ENCODE measurements at regions not wholly inside any gene's neighbourhood (a gene's known extent, or its start where the extent isn't known, plus 50 kb on each side); places are given as distances from the start of the nearest gene placed in this dataset.

DNA sequence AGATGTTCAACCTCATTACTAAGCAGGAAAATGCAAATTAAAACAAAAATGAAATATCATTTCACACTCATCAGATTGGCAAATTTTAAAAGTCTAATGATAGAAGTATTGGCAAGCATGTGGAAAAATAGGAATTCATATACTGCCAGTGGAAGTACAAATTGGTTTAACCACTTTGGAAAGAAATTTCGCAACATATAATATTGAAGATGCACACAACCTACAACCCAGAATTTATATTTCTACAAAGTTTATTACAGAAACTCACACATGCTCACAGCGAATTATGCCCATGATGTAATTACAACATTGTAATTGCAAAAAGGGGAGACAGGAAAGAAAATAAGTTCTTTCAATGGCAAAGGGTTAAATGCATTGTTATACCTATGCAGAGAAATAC lies 324.1 kb downstream of the IGSF11 start:
- no peaks in the 10 kb centered on the region for H3K4me1 Mint-ChIP-seq
- no peaks in the 10 kb centered on the region for H3K36me3 Mint-ChIP-seq
- no peak for ATAC-seq
- no peaks in the 10 kb centered on the region for H3K27me3 Mint-ChIP-seq
- no peaks in the 10 kb centered on the region for H3K9me3 Mint-ChIP-seq
- H3K27ac Mint-ChIP-seq, result no peak overlapping the region
- no peak overlapping the region for H3K4me3 Mint-ChIP-seq

DNA sequence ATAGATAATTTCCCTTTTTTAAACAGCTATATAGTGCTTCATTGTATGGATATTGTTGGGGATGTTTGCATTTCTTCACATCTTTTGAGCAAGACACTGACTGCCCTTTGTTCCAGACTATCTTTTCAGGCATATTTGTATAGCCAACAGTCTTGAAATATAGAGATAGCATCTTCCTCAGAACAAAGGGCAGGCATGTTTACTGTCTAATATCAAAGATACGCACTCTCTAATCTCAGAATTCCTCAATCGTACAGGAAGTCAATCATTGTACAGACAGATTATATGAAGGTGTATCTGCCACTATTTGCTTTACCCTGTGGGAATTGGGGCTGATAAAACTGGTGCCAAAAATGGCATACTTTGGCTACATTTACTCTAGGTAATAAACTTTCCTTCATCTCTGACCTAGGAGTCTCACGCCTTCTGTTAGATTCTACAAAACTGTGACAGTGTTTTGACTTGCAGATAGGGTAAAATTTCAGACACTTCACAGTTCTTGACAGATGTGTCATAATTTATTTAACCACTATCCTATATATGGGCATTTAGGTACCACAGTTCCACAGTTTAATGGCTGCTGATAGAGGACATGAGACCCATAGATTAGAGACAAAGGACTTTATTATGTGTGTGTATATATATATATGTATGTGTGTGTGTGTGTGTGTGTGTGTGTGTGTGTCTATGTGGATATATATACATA lies 321.0 kb downstream of the IGSF11 start:
- no peak overlapping the region for H3K4me3 Mint-ChIP-seq
- H3K27ac Mint-ChIP-seq, result no peak overlapping the region
- H3K9me3 Mint-ChIP-seq, result no peaks in the 10 kb centered on the region

DNA sequence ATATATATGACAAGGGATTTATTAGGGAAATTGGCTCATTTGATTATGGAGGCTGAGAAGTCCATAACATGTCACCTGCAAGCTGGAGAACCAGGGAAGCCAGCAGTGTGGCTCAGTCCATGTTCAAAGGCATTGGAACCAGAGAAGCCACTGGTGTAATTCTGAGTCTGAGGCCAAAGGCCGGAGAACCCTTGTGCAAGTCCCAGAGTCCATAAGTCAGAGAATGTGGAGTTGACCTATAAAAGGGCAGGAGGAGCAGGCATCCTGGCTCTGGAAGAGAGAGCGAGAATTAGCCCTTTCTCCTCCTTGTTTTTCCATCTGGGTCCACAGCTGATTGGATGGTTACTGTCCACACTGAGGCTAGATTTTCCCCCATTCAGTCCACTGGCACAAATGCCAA lies 319.8 kb downstream of the IGSF11 start:
- no peak overlapping the region for H3K27ac Mint-ChIP-seq
- no peaks in the 10 kb centered on the region for H3K27me3 Mint-ChIP-seq
- ATAC-seq, result no peak
- no peaks in the 10 kb centered on the region for H3K36me3 Mint-ChIP-seq
- no peak overlapping the region for H3K4me3 Mint-ChIP-seq
- H3K9me3 Mint-ChIP-seq, result peaks cover 5% of the 10 kb centered on the region
- H3K4me1 Mint-ChIP-seq, result no peaks in the 10 kb centered on the region

More for the DNA sequence above, 321.0 kb downstream of the IGSF11 start:
- H3K36me3 Mint-ChIP-seq, result no peaks in the 10 kb centered on the region
- no peaks in the 10 kb centered on the region for H3K27me3 Mint-ChIP-seq
- ATAC-seq, result no peak
- no peaks in the 10 kb centered on the region for H3K4me1 Mint-ChIP-seq

DNA sequence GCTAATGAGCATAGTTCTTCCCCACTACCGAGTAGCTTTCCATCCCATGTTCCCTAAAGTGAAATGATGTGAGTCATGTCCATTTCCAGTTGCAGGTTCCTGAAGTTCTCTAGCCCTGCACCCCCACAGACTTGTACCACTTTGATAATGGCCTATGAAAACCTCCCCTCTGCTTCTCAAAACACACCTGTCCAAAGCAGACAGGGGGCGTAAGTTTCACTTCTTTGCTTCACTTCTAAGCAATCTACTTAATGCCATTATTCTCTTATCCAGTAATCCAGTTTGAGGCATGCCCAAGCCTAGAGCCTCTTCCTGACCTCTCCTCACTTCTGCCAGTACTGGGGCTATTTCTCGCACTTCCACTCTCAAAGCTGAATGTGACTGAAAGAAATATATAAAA lies 305.1 kb downstream of the IGSF11 start:
- Mint-ChIP-seq H3K36me3 (no peaks in the 10 kb centered on the region), H3K4me3 (no peak overlapping the region), H3K27me3 (peaks cover 9% of the 10 kb centered on the region), H3K4me1 (no peaks in the 10 kb centered on the region), H3K9me3 (no peaks in the 10 kb centered on the region), H3K27ac (no peak overlapping the region)
- no peak for ATAC-seq

DNA sequence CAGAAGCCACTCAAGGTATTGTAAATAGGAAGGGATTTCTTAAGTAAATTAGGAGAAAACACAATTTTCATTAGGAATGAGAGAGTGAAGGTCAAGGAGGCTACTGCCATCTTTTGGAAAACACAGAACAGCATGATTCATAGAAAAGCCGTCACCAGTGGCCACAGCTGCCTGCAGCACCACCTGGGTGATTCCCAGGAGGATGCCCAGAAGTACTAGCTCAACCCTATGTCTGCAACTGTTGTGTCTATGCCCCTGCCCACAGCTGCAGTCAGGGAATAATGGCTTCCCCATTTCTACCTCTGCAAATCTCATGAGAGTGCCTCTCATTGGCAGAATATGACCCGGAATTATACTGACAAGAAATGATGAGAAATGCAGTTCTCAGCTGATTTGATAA lies 300.0 kb downstream of the IGSF11 start:
- Mint-ChIP-seq H3K9me3 (peaks cover 3% of the 10 kb centered on the region), H3K4me3 (no peak overlapping the region), H3K4me1 (no peaks in the 10 kb centered on the region), H3K27ac (no peak overlapping the region), H3K36me3 (no peaks in the 10 kb centered on the region), H3K27me3 (no peaks in the 10 kb centered on the region)
- ATAC-seq, result no peak

DNA sequence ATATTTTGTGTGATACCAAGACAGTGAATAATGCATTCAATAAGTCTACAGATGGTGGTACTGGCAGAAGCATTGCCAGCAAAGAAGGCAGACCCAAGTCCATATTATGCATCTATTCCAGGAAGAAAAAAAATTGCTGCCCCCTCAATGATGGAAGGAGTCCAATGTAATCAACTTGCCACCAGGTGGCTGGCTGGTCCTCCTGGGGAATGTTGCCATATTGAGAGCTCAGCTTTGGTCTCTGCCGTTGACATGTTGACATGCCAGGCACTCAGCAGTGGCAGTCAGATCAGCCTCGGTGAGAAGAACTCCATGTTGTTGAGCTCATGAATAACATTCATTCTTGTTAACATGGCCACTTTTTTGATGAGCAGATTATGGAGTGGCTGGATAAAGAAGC lies 298.5 kb downstream of the IGSF11 start:
- no peak overlapping the region for H3K27ac Mint-ChIP-seq
- no peaks in the 10 kb centered on the region for H3K27me3 Mint-ChIP-seq
- no peaks in the 10 kb centered on the region for H3K36me3 Mint-ChIP-seq
- no peak overlapping the region for H3K4me3 Mint-ChIP-seq
- ATAC-seq, result no peak
- peaks cover 3% of the 10 kb centered on the region for H3K9me3 Mint-ChIP-seq
- no peaks in the 10 kb centered on the region for H3K4me1 Mint-ChIP-seq

DNA sequence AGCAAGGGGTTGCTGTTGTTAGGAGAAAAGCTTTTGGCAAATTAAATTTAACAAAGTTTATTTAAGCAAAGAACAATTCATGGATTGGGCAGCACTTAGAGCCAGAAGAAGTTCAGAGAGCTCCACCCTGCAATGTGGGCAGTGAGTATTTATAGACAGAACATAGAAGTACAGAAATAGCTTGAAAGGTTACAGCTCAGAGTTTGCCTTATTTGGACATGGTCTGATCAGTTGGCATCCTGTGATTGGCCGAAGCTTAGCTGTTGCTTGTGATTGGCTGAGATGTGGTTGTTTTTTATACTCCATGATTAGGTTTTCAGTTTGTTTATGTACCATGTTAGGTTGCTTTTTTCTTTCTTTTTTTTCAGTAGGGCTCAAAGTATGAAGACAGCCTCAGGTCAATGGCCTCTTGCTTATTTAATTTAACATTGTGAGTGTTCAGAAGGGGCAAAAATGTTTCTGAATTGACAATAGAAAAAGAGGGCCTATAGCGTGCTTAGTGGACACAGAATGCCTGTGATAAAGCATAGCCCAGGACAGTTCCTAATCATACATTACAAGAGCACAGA lies 293.8 kb downstream of the IGSF11 start:
- Mint-ChIP-seq H3K4me3 (no peak overlapping the region), H3K4me1 (no peaks in the 10 kb centered on the region), H3K27ac (no peak overlapping the region), H3K9me3 (peaks cover 8% of the 10 kb centered on the region), H3K36me3 (no peaks in the 10 kb centered on the region), H3K27me3 (no peaks in the 10 kb centered on the region)
- ATAC-seq, result no peak

DNA sequence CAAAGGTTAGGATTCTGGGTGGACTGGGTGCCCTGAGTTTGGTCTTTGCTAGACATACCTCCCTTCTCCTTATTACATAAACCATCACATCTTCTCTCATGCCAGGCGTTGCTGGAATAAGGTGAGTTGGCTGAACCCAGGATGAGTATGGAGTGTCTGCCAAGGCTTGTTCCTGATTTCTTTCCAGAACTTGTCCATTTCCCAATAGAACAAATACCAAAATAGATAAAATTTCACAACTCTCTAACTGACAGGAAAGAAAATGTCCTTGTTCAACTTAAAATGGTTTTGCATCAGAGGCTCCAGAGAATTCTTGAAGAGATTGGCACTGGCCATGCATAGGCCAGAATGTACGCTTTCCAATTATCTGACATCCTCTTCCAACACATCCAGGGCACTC lies 291.9 kb downstream of the IGSF11 start:
- no peaks in the 10 kb centered on the region for H3K4me1 Mint-ChIP-seq
- peaks cover 8% of the 10 kb centered on the region for H3K9me3 Mint-ChIP-seq
- no peak overlapping the region for H3K27ac Mint-ChIP-seq
- no peaks in the 10 kb centered on the region for H3K27me3 Mint-ChIP-seq
- H3K36me3 Mint-ChIP-seq, result no peaks in the 10 kb centered on the region
- ATAC-seq, result no peak
- no peak overlapping the region for H3K4me3 Mint-ChIP-seq

DNA sequence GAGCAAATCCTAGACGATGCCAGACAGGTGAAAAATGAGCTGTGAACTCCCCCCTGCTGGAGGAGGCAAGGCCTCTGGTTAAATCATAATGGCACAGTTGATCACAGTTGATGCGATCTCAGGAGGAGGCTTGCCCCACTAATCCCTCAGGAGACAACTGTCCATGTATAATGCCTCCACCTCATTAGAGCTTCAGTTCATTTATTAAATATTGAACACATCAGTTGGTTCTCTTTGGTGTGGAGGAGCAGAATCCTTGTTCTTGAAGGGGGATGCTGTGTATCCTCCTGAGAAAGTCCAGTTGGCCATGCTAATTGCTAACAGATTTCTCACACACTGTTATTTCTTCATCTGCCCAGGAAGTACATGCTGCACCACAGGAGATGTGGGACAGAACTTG lies 290.5 kb downstream of the IGSF11 start:
- no peak overlapping the region for H3K27ac Mint-ChIP-seq
- no peaks in the 10 kb centered on the region for H3K4me1 Mint-ChIP-seq
- no peaks in the 10 kb centered on the region for H3K27me3 Mint-ChIP-seq
- H3K4me3 Mint-ChIP-seq, result no peak overlapping the region
- H3K36me3 Mint-ChIP-seq, result no peaks in the 10 kb centered on the region
- H3K9me3 Mint-ChIP-seq, result peaks cover 8% of the 10 kb centered on the region
- no peak for ATAC-seq

DNA sequence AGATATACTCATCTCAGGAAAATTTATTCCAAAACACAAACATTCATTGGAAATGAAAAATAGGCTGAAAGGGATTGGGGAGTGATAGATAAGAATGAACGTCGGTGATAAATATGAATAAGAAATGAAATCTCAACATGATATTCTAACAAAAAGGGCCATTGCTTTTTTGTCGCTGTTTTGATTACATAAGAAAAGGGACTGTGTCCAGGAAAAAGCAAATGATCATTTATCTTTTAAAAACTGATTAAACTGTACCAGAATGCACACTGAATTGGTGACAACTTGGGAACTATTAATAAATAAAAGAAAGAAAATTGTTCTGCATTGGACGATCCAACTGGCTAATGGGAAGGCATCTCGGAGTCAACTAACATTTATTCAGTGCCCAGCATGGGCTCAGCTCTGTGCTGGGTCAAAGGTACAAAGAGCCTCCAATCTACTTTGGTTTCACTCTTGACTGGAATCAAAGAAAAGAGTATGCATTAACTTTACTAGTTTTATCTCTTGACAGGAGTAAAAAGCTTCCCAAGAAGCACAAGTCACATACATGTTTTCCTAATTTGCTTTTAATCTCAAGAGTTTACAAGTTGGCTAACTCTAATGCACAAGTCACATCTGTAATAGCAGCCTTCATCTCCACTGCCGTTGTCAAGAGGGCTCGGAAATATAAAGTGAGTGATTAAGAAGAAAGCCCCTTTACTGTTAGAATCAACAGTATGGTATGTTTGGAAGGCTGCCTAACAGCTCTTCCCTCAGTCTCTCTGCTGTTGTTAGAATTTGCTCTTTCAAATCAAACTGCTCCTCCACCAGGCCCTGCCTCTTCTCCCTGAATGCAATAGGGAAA lies 280.0 kb downstream of the IGSF11 start:
- Mint-ChIP-seq H3K9me3 (no peaks in the 10 kb centered on the region), H3K36me3 (no peaks in the 10 kb centered on the region), H3K4me1 (no peaks in the 10 kb centered on the region), H3K27ac (no peak overlapping the region), H3K27me3 (no peaks in the 10 kb centered on the region), H3K4me3 (no peak overlapping the region)
- no peak for ATAC-seq

DNA sequence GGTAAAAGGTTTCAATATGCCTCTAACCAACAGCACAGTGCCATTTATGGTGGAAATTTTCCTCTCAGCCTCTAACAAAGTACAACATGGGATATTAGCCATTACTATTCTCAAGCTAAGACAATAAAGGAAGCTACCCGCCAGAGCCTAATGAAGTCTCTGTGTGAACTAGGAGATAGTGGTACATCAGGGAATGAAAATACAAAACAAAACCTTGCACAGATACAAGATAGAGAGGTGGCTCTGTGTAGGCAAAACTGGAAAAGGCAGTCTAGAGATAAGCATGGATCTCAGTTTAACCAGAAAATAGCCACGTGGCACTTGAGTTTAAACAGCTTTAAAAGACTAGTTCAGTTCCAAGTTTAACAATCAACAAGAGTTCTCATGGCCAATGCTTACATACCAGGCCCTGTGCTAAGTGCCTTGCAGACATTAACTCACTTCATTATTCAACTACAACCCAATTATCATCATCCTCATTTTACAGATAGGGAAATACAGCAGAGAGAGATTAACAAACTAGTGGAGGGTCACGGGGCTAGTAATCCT lies 279.3 kb downstream of the IGSF11 start:
- Mint-ChIP-seq H3K27me3 (no peaks in the 10 kb centered on the region), H3K36me3 (no peaks in the 10 kb centered on the region), H3K9me3 (no peaks in the 10 kb centered on the region), H3K27ac (no peak overlapping the region), H3K4me1 (no peaks in the 10 kb centered on the region), H3K4me3 (no peak overlapping the region)
- no peak for ATAC-seq

DNA sequence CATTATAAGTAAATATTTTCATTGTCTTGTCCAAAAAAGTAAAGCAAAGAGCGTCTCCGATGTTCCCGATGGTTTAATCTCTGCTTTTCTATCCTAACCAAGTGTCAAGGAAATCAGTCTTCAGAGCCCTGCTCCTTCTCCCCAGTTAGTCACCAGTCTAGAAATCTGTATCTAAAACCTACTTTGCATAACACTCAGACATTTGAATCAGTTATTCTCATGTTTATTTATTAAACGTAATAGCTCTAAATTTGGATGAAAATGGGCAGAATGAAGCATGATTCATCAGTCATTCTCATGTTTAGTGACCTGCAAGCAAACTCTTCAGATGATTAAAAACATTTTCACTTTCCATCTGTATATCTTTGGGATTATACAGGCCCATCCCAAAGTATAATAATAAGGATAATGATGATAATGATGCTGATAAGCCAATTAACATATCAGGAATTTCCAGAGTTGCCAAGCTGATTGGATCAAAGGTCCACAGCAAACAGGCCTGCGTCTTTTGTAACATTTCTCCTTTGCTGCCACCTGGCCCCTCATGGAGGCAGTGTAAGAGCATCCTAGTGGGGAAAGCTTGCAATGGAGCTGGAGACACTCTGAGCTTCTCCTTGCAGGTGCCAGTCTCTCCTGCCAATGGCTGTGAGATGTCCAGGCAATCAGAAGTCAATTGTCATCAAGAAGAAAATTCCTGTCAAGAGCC lies 273.9 kb downstream of the IGSF11 start:
- H3K4me3 Mint-ChIP-seq, result no peak overlapping the region
- no peak for ATAC-seq
- no peaks in the 10 kb centered on the region for H3K36me3 Mint-ChIP-seq
- H3K4me1 Mint-ChIP-seq, result no peaks in the 10 kb centered on the region
- no peak overlapping the region for H3K27ac Mint-ChIP-seq
- H3K27me3 Mint-ChIP-seq, result no peaks in the 10 kb centered on the region
- H3K9me3 Mint-ChIP-seq, result no peaks in the 10 kb centered on the region

DNA sequence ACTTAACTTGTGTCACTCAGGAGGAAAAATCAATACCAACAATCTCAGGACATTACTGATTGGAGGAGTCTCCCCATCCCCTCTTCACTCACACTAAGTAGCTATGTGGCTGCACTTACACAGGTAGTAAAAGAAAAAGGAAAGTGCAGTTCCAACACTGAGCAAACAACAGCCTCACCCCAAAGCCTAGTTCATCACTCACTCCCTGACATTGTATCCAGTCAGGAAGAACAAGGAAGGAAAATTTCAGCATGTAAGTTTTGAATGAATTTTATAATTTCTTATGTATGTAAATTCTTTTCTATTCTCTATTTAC lies 273.4 kb downstream of the IGSF11 start:
- no peak for ATAC-seq
- H3K9me3 Mint-ChIP-seq, result no peaks in the 10 kb centered on the region
- no peak overlapping the region for H3K27ac Mint-ChIP-seq
- H3K4me3 Mint-ChIP-seq, result no peak overlapping the region
- H3K27me3 Mint-ChIP-seq, result no peaks in the 10 kb centered on the region
- H3K36me3 Mint-ChIP-seq, result no peaks in the 10 kb centered on the region
- no peaks in the 10 kb centered on the region for H3K4me1 Mint-ChIP-seq

DNA sequence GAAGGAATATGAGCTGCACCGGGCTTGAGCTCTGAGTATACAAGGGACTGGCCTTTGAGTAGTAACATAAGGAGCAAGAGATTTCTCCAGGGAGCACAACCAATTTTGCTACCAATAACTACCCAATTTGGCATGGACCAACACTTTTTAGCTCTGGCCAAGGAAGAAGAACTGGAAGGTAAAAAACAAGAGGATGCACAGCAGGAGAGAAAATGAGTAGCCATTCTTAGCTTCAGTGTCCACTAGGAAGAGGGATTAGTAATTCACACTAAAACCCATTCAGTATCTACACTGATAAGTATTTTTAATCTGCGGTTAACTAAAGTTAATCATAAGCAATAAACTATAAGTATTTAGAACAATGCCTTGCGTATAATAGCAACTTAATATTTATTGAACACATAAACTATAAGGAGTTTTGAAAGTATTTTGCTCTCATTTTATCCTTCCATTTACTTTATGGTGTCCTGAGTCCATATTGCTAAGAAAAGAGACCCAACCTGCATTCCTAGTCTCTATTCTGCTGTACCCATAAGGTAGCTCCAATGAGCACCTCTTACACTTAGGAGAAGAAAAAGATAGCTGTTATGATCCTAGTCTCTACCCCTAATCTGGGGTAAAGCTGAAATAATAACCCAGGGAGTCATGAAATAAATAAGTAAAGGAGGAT lies 268.9 kb downstream of the IGSF11 start:
- Mint-ChIP-seq H3K36me3 (no peaks in the 10 kb centered on the region), H3K4me1 (no peaks in the 10 kb centered on the region), H3K4me3 (no peak overlapping the region), H3K9me3 (no peaks in the 10 kb centered on the region), H3K27me3 (no peaks in the 10 kb centered on the region), H3K27ac (no peak overlapping the region)
- no peak for ATAC-seq

DNA sequence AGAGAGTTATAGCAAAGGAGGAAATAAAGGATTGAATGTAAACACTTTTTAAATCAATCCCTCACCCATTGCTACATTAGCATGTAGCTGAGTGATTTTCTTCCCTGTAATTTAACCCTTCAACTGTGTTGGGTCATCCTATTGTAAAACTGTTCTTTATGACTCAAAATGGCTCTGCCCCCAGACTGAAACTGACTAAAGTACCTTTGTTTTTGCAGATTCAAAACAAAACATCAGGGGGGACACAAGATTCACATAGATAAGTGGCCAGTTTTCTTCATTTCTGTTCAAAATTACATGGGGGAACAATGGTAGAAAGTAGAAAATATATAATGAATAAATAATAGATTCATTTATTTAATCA lies 268.4 kb downstream of the IGSF11 start:
- H3K9me3 Mint-ChIP-seq, result no peaks in the 10 kb centered on the region
- H3K27me3 Mint-ChIP-seq, result no peaks in the 10 kb centered on the region
- no peak overlapping the region for H3K4me3 Mint-ChIP-seq
- no peak for ATAC-seq
- no peak overlapping the region for H3K27ac Mint-ChIP-seq
- no peaks in the 10 kb centered on the region for H3K4me1 Mint-ChIP-seq
- H3K36me3 Mint-ChIP-seq, result no peaks in the 10 kb centered on the region
